ENCODE measurements at regions not wholly inside any gene's neighbourhood (a gene's known extent, or its start where the extent isn't known, plus 50 kb on each side); places are given as distances from the start of the nearest gene placed in this dataset.

DNA sequence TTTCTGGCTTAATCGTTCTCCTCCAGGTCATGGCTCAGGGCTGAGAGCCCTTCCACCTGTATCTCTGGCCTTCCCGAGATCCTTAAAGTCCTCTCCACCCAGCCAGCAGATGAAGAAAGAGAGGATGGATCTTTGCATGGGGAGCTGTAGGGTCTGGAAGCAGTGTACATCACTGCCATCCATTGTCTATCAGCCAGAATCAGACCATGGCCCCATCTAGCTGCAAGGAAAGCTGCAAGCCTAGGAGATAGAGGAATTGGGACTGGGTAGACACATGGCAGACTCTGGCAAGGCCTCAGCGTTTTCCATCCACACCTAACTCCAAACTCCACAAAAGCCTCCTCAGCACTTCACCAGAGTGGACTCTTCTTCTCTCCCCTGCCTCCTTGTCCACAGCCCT is 113.8 kb upstream of the MAFB start:
- Mint-ChIP-seq H3K4me3 (ENCODE audit: low read depth) (no peak overlapping the region), H3K27me3 (ENCODE audit: low read depth) (peaks cover 5% of the 10 kb centered on the region), H3K36me3 (ENCODE audit: low read depth) (no peaks in the 10 kb centered on the region), H3K9me3 (no peaks in the 10 kb centered on the region), H3K4me1 (ENCODE audit: low read depth) (no peaks in the 10 kb centered on the region), H3K27ac (no peak overlapping the region)
- DNase-seq (ENCODE audit: low spot score): no peak
- intact Hi-C loops (cut with micrococcal nuclease): no loop called here

DNA sequence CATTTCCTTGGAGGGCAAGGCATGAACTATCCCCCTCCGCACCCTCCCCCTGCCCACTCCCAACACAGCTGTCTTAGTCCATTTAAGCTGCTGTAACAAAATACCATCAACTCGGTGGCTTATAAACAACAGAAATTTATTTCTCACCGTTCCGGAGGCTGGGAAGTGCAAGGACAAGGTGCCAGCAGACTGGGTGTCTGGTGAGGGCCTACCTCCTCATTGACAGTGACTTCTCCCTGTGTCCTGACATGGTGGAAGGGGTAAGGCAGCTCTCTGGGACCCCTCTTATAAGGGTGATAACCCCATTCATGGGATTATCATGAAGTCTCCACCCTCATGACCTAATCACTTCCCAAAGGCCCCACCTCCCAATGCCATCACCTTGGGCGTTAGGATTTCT is 114.3 kb upstream of the MAFB start:
- Mint-ChIP-seq H3K27me3 (ENCODE audit: low read depth) (peaks cover 4% of the 10 kb centered on the region), H3K4me1 (ENCODE audit: low read depth) (no peaks in the 10 kb centered on the region), H3K27ac (no peak overlapping the region), H3K9me3 (no peaks in the 10 kb centered on the region), H3K36me3 (ENCODE audit: low read depth) (no peaks in the 10 kb centered on the region), H3K4me3 (ENCODE audit: low read depth) (no peak overlapping the region)
- intact Hi-C loops (cut with micrococcal nuclease): no loop called here
- no peak for DNase-seq (ENCODE audit: low spot score)

DNA sequence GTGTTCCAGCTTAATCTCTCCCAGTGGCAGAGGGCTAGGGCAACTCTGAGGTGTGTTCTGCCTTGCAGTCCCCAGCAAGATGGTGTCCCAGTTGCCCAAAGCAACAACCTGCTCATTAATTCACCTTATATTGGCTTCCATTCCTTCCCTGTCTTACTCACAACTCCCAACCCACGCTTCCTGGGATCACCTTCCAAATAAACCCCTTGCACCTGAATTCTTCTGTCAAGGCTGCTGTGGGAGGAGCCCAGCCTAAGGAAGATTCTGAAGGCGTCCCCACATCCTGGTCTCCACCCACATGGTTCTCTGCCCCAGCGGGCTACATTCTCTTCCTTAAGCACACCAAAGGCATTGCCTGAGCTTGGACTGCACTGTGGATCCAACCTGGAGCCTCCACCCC is 116.6 kb upstream of the MAFB start:
- no peaks in the 10 kb centered on the region for H3K9me3 Mint-ChIP-seq
- H3K27me3 Mint-ChIP-seq (ENCODE audit: low read depth): peaks cover 4% of the 10 kb centered on the region
- H3K4me3 Mint-ChIP-seq (ENCODE audit: low read depth): no peak overlapping the region
- no peak overlapping the region for H3K27ac Mint-ChIP-seq
- intact Hi-C loops (cut with micrococcal nuclease): no loop called here
- DNase-seq (ENCODE audit: low spot score): no peak
- H3K36me3 Mint-ChIP-seq (ENCODE audit: low read depth): no peaks in the 10 kb centered on the region
- H3K4me1 Mint-ChIP-seq (ENCODE audit: low read depth): no peaks in the 10 kb centered on the region

DNA sequence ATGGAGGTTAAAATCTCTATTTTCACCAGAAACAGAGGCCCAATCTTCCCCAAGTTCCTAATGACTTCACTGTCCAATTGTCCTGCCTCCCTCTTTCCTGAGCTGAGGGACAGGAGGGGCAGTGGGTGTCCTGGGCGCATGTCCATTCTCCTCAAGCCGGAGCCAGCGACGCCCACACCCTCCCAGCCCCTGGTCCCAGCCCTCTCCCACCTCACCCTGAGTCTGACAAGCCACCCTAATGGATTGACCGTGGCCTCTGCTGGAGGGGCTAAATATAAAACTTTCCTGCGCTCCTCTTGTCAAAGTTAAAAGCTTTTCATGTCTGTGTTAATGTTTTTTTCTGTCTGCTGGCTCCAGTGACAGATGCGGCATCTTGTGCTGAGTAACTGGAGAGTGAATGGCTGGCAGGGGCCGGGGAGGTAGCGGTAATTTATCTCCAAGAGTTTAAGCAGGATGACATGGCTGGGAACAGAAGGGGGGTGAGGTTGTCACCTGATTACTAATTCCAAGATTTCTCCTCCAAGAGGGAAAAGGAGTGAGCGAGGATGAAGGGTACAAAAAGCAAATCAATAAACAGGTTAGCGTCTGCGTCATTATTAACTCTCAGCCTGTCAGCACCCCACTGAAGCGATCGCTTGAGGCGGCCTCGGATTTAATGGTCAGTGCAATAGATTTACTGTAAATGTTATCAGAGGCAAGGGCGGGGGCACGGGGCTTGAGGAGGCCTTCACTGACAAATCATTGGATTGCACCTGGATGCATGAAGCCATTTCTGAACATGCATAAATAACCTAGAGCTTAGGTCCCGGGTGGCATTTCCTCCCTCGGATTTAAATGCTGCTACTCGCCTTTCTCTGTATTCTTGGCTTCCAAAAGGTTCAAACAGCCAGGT is 118.1 kb upstream of the MAFB start:
- H3K27ac Mint-ChIP-seq: no peak overlapping the region
- no peak overlapping the region for H3K4me3 Mint-ChIP-seq (ENCODE audit: low read depth)
- peaks cover 2% of the 10 kb centered on the region for H3K27me3 Mint-ChIP-seq (ENCODE audit: low read depth)
- H3K4me1 Mint-ChIP-seq (ENCODE audit: low read depth): no peaks in the 10 kb centered on the region
- intact Hi-C loops (cut with micrococcal nuclease): no loop called here
- no peak for DNase-seq (ENCODE audit: low spot score)
- H3K9me3 Mint-ChIP-seq: no peaks in the 10 kb centered on the region
- H3K36me3 Mint-ChIP-seq (ENCODE audit: low read depth): no peaks in the 10 kb centered on the region

DNA sequence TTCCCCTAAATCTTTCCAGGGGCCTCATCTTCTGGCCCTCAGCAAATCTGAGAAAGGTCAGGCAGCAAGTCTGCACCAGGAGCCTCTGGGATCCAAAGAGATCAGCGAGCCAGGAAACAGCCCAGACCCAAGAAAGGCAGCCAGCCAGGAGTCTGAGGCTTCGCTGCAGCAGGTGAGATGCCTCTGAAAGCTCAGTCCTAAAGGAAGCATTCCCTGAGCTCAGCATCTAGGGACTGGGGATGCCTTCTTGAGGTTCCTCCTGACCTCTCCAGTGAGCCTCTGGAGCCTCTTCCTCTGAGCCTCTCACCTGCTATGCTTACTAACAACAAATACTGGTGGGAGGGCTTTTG is 118.8 kb upstream of the MAFB start:
- Mint-ChIP-seq H3K4me3 (ENCODE audit: low read depth) (no peak overlapping the region), H3K9me3 (no peaks in the 10 kb centered on the region), H3K4me1 (ENCODE audit: low read depth) (no peaks in the 10 kb centered on the region), H3K27ac (no peak overlapping the region), H3K27me3 (ENCODE audit: low read depth) (peaks cover 2% of the 10 kb centered on the region), H3K36me3 (ENCODE audit: low read depth) (no peaks in the 10 kb centered on the region)
- intact Hi-C loops (cut with micrococcal nuclease): no loop called here
- DNase-seq (ENCODE audit: low spot score): no peak

DNA sequence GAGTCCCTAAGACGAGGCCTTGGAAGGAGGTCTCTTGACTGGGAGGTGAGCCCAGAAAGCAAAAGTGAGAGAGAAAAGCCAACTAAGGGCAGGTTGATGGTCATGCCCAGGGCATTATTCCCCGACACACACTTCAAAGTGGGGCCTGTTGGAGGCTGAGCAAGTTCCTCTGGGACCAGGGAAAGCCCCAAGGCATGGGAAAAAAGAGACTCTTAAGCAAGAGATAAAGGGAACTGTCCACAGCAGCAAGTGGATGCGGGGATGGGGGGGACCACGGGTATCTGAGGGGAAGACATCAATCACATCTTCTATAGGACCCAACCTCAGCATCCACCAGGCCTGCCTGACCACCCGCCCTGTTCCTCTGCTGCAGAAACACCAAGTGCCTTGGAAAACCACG is 119.9 kb upstream of the MAFB start:
- DNase-seq (ENCODE audit: low spot score): no peak
- intact Hi-C loops (cut with micrococcal nuclease): no loop called here
- H3K36me3 Mint-ChIP-seq (ENCODE audit: low read depth): no peaks in the 10 kb centered on the region
- no peak overlapping the region for H3K4me3 Mint-ChIP-seq (ENCODE audit: low read depth)
- H3K4me1 Mint-ChIP-seq (ENCODE audit: low read depth): no peaks in the 10 kb centered on the region
- peaks cover 2% of the 10 kb centered on the region for H3K27me3 Mint-ChIP-seq (ENCODE audit: low read depth)
- H3K27ac Mint-ChIP-seq: no peak overlapping the region
- H3K9me3 Mint-ChIP-seq: no peaks in the 10 kb centered on the region

DNA sequence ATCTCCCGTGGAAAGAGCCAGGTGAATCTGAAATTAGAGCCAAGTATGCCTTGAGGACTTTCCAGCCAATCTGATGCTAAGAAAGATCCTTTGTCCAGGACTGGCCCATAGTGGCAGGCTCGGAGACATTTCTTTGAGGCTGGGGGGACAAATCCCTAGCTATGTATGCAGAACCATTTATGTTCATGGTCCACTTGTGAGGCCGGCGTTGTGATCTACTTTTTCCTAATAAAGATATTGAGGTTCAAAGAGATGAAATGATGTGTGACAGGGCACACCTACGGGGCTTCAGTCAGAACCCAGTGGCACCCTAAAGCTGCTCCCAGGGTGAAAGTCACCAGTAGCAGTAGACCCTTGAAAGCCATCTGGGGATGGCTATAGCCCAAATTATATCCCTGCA is 120.3 kb upstream of the MAFB start:
- H3K36me3 Mint-ChIP-seq (ENCODE audit: low read depth): no peaks in the 10 kb centered on the region
- peaks cover 2% of the 10 kb centered on the region for H3K27me3 Mint-ChIP-seq (ENCODE audit: low read depth)
- H3K4me3 Mint-ChIP-seq (ENCODE audit: low read depth): no peak overlapping the region
- no peak for DNase-seq (ENCODE audit: low spot score)
- intact Hi-C loops (cut with micrococcal nuclease): no loop called here
- H3K4me1 Mint-ChIP-seq (ENCODE audit: low read depth): no peaks in the 10 kb centered on the region
- no peaks in the 10 kb centered on the region for H3K9me3 Mint-ChIP-seq
- no peak overlapping the region for H3K27ac Mint-ChIP-seq

DNA sequence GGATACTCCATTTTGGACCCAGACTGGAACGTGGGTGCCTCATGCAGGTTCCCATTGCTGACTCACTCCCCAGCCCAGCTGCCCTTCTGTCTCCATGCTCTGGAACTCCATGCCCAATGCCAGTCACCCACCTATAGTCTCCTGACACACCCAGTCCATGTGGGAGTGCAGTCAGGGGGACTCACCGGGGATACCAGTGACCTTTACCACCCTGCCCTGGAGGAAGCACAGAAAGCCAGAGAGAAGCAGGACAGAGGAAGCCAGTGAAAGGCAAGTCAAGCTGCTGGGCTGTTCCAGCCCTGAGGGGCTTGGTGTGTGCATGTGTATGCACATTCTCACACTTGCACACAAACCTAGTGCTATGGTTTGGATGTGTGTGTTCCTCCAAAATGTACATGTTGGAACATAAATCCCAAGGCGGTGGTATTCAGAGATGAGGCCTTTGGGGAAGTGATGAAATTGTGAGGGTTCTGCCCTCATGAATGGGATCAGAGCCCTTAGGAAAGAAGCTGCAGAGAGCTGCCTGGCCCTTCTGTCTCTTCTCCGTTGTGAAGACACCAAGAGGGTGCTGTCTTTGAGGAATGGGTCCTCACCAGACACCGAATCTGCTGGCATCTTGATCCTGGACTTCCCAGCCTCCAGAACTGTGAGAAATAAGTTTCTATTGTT is 121.4 kb upstream of the MAFB start:
- intact Hi-C loops (cut with micrococcal nuclease): no loop called here
- H3K27me3 Mint-ChIP-seq (ENCODE audit: low read depth): no peaks in the 10 kb centered on the region

DNA sequence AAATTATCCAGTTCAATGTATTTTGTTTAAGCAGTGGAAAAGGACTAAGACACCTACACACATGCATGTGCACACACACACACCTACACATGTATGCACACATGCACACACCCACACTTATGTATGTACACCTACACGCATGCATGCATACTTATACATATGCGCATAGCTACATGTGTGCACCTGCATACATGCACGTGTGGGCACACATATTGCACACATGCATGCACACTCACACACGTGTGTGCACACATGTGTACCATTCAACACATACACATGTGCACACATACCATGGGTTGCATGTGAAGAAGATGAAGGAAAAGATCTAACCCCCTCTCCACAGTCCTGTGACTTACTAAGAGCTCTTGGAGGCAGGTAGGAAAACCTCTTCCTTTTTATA is 122.0 kb upstream of the MAFB start:
- Mint-ChIP-seq H3K36me3 (ENCODE audit: low read depth) (no peaks in the 10 kb centered on the region), H3K9me3 (no peaks in the 10 kb centered on the region), H3K27ac (no peak overlapping the region), H3K27me3 (ENCODE audit: low read depth) (no peaks in the 10 kb centered on the region), H3K4me1 (ENCODE audit: low read depth) (no peaks in the 10 kb centered on the region), H3K4me3 (ENCODE audit: low read depth) (no peak overlapping the region)
- intact Hi-C loops (cut with micrococcal nuclease): no loop called here
- no peak for DNase-seq (ENCODE audit: low spot score)

More for the DNA sequence above, 121.4 kb upstream of the MAFB start:
- Mint-ChIP-seq H3K36me3 (ENCODE audit: low read depth) (no peaks in the 10 kb centered on the region), H3K4me3 (ENCODE audit: low read depth) (no peak overlapping the region), H3K27ac (no peak overlapping the region), H3K4me1 (ENCODE audit: low read depth) (no peaks in the 10 kb centered on the region), H3K9me3 (no peaks in the 10 kb centered on the region)
- no peak for DNase-seq (ENCODE audit: low spot score)

DNA sequence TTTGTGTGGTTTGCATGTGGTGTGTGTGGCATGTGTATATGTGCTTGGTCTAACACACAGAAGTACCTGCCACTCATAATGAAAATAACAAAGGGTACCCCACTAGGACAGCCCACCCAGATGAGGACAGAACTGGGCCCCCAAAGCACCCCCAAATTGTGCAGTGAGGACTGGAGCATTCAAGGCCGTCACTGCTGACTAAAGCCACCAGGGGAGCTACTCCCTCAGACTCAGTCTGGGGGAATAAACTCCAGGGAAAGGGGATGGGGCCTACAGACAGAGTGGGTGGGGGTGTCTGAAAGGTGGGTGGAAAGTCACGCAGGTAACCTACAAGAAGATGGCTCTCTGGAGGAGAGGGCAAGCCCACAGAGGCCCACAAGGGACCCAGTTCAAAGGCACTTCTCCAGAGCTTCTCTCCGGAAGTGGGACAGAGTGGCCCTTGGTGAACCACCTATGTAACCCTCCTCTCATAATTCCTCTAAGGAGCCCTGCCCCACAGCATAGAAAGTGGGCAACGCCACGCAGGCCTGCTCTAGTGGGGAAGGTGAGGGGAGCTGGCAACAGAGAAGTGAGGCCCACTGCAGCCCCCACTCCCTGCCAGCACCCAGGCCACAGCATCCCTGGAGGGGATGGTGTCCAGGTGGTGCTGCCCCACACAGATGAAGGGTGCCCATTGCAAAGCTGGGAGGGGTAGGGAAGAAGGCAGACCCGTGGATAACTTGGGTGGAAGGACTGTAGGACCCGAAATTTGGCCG is 122.8 kb upstream of the MAFB start:
- H3K4me1 Mint-ChIP-seq (ENCODE audit: low read depth): no peaks in the 10 kb centered on the region

DNA sequence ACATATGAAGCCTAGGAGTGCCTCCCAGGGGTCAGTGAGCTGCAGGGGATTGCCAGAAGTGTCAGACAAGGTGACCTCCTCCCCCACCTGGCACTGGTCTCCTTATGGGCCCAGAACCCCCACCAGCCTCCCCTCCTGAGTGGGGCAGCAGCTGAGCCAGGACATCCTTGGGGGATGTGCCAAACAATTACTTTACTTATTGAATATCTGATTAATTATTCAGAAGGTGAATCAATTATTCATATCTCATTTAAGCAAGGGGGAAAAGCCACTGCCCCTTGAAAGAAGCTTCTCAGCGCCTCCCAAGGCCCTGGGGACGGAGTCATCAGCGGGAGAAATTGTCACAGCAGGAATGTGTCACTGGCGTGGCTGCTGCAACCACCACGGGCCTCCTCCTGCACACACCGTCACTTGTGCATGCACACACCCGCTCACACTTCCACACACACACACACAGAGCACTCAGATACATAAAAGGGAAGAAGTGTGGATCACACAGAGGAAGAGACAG is 123.4 kb upstream of the MAFB start:
- no peaks in the 10 kb centered on the region for H3K36me3 Mint-ChIP-seq (ENCODE audit: low read depth)
- H3K9me3 Mint-ChIP-seq: no peaks in the 10 kb centered on the region
- H3K27me3 Mint-ChIP-seq (ENCODE audit: low read depth): no peaks in the 10 kb centered on the region

More for the DNA sequence above, 122.8 kb upstream of the MAFB start:
- intact Hi-C loops (cut with micrococcal nuclease): no loop called here
- Mint-ChIP-seq H3K27ac (no peak overlapping the region), H3K36me3 (ENCODE audit: low read depth) (no peaks in the 10 kb centered on the region), H3K27me3 (ENCODE audit: low read depth) (no peaks in the 10 kb centered on the region), H3K4me3 (ENCODE audit: low read depth) (no peak overlapping the region), H3K9me3 (no peaks in the 10 kb centered on the region)
- DNase-seq (ENCODE audit: low spot score): no peak

DNA sequence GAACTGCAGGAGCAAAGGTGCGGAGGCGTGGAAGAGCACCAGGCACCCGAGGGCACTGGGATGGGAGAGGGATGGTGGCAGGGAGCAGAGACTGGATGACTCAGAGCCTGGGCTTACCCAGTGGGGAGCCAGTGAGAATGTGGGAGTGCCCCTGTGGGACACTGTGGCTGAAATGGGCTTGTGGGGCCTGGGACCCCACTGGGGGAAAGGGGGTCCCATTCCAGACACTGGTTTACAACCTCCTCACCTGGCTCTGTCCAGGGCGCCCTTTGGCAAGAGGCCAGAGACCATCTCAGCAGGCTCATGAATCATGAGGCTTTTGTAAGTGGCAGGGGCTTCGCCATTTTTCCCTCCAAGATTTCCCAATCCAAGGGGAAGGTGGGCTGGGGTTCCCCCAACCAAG is 124.0 kb upstream of the MAFB start:
- H3K4me3 Mint-ChIP-seq (ENCODE audit: low read depth): no peak overlapping the region
- no peaks in the 10 kb centered on the region for H3K4me1 Mint-ChIP-seq (ENCODE audit: low read depth)
- no peaks in the 10 kb centered on the region for H3K36me3 Mint-ChIP-seq (ENCODE audit: low read depth)
- H3K27me3 Mint-ChIP-seq (ENCODE audit: low read depth): no peaks in the 10 kb centered on the region
- H3K27ac Mint-ChIP-seq: no peak overlapping the region
- DNase-seq (ENCODE audit: low spot score): no peak
- no peaks in the 10 kb centered on the region for H3K9me3 Mint-ChIP-seq
- intact Hi-C loops (cut with micrococcal nuclease): no loop called here

More for the DNA sequence above, 123.4 kb upstream of the MAFB start:
- H3K27ac Mint-ChIP-seq: no peak overlapping the region
- H3K4me3 Mint-ChIP-seq (ENCODE audit: low read depth): no peak overlapping the region
- DNase-seq (ENCODE audit: low spot score): no peak
- no peaks in the 10 kb centered on the region for H3K4me1 Mint-ChIP-seq (ENCODE audit: low read depth)
- intact Hi-C loops (cut with micrococcal nuclease): no loop called here

Measured in activated T-helper 2 cell treated with anti-CD3 and anti-CD28 coated beads, Interferon-gamma antibody, Interleukin-2, Interleukin-4, amounts not matched to agents 10 μg/mL and 5 μg/mL and 100 μg/mL, durations not matched to agents 14 hours and 24 hours and 36 hours (primary cell).